ENCODE measurements at regions not wholly inside any gene's neighbourhood (a gene's known extent, or its start where the extent isn't known, plus 50 kb on each side); places are given as distances from the start of the nearest gene placed in this dataset.

DNA sequence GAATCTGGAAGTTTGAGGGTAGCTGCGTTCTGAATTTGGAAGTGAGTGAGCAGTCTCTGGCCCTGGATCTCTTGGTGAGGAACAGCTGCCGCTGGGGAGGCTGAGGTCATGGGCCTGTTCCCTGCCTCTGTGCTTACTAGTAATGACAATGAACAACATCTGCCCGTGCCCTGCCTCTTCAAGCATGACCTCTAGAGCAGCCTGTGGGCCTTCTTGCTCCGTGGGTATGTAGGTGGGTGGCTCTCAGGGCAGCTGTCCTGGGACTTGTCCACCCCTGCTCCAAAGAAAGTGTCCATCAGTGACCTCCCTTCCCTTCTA lies 186.2 kb downstream of the CXCL12 start:
- 67 to 84% methylated on average over 3 to 4 of the region's 4 CpGs for WGBS, 2 donors
- H3K27ac ChIP-seq: peak overlapping the region in 1 of 4 donors; percentile 26
- peak in 1 of 2 donors; percentile 70 for ATAC-seq (ENCODE audit: low FRiP score in 2 of 2)

DNA sequence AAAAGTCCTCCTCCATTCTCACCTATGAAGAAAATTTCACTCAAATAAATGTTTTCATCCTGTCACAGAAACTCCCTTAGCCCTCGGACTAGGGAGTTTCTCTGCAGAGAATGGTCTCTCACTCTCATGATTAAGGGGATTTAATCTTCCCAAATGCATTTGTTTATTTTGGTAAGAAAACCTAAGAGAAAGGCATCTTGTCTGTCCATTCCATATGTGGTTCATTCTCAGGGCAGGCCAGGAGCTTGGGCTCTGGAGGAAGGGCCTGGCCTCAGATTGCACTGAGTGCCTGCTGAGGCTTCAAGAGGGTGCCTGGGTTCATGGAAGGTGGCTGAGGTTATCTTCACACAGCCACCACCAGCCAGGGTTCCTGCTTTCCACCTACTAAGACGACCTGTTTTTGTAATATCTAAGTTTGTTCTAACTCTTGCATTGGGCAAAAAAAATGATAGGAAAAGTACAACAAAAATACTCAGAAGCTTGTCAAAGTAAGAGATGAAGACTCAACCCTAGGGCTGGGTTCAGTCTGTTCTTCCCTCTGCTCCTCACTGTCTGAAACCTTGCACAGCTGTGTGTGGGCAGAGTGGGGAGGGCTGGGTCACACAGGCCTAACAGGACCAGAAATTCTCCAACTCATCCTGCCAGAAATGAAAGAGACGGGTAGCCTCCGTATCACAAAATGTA lies 186.7 kb downstream of the CXCL12 start:
- Histone ChIP-seq H3K36me3 (no peaks in the 10 kb centered on the region), H3K9me3 (no peaks in the 10 kb centered on the region), H3K4me1 (peaks cover 4 to 11% (median 7%) of the 10 kb centered on the region in 4 donors), H3K27ac (peak overlapping the region in 1 of 4 donors; percentile 26), H3K27me3 (no peaks in the 10 kb centered on the region), H3K4me3 (no peak overlapping the region)
- DNase-seq (no peak), ATAC-seq (ENCODE audit: low FRiP score in 2 of 2) (peak in 1 of 2 donors; percentile 69)
- no peak for TF ChIP-seq POLR2A (IDR thresholded peaks at IDR 0.05)
- TF ChIP-seq, protein P1, sequence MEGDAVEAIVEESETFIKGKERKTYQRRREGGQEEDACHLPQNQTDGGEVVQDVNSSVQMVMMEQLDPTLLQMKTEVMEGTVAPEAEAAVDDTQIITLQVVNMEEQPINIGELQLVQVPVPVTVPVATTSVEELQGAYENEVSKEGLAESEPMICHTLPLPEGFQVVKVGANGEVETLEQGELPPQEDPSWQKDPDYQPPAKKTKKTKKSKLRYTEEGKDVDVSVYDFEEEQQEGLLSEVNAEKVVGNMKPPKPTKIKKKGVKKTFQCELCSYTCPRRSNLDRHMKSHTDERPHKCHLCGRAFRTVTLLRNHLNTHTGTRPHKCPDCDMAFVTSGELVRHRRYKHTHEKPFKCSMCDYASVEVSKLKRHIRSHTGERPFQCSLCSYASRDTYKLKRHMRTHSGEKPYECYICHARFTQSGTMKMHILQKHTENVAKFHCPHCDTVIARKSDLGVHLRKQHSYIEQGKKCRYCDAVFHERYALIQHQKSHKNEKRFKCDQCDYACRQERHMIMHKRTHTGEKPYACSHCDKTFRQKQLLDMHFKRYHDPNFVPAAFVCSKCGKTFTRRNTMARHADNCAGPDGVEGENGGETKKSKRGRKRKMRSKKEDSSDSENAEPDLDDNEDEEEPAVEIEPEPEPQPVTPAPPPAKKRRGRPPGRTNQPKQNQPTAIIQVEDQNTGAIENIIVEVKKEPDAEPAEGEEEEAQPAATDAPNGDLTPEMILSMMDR (IDR thresholded peaks at IDR 0.05): no peak
- no peak for TF ChIP-seq POLR2AphosphoS5 (IDR thresholded peaks at IDR 0.05)
- TF ChIP-seq EP300 (IDR thresholded peaks at IDR 0.05): no peak
- 71 to 79% methylated on average over 4 of the region's 4 CpGs for WGBS, 2 donors

More for the DNA sequence above, 186.2 kb downstream of the CXCL12 start:
- no peak overlapping the region for H3K4me3 ChIP-seq
- H3K36me3 ChIP-seq: no peaks in the 10 kb centered on the region
- no peaks in the 10 kb centered on the region for H3K9me3 ChIP-seq
- H3K27me3 ChIP-seq: no peaks in the 10 kb centered on the region
- TF ChIP-seq EP300 (IDR thresholded peaks at IDR 0.05) (no peak), POLR2A (IDR thresholded peaks at IDR 0.05) (no peak), POLR2AphosphoS5 (IDR thresholded peaks at IDR 0.05) (no peak)
- TF ChIP-seq, protein P1 (IDR thresholded peaks at IDR 0.05): no peak
- DNase-seq: no peak
- H3K4me1 ChIP-seq: peaks cover 4 to 11% (median 7%) of the 10 kb centered on the region in 4 donors

DNA sequence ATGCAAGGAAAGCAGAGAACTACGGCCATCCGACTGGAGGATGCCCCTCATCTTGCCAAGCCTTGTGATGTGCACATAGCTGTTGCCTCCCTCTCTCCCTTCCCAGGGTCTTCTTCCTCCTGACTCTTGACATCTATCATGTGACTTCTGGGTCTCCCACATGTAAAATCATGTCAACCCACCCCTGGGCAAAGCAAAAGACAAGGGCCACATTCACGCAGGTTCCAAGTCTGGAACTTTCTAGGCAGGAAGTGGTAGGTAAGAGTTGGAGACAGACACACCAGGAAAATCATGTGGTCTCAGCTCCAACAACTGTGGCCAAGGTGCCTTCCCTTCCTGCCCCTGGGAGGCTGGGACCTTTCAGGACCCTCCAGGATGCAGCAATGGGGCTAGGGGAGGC lies 187.3 kb downstream of the CXCL12 start:
- TF ChIP-seq POLR2A (IDR thresholded peaks at IDR 0.05) (no peak), POLR2AphosphoS5 (IDR thresholded peaks at IDR 0.05) (no peak), EP300 (IDR thresholded peaks at IDR 0.05) (no peak)
- TF ChIP-seq, protein P1 (IDR thresholded peaks at IDR 0.05): no peak
- Histone ChIP-seq H3K4me3 (no peak overlapping the region), H3K36me3 (no peaks in the 10 kb centered on the region), H3K9me3 (no peaks in the 10 kb centered on the region), H3K27me3 (no peaks in the 10 kb centered on the region), H3K27ac (no peak overlapping the region), H3K4me1 (peaks cover 4 to 11% (median 7%) of the 10 kb centered on the region in 4 donors)
- no peak for ATAC-seq (ENCODE audit: low FRiP score in 2 of 2)
- 97 to 100% methylated on average over 3 of the region's 3 CpGs for WGBS, 2 donors
- no peak for DNase-seq

DNA sequence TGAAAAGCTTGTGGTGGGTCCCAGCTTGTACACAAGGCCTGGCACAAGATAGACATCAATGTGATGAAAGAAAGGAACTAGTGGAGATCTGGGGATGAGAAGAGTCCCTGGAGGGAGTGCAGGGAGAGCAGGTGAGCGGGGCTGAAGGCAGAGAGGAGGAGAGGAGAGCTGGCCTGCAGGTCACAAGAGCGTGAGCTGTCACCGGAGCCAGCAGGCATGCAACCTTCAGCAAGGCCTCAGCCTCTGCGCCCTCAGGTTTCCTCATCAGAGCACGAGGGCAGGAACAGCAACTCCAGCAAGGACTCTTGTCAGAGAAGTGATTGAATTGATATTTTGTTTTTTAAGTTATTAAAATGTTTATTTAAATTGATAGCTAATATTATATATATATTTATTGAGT lies 188.6 kb downstream of the CXCL12 start:
- TF ChIP-seq EP300 (IDR thresholded peaks at IDR 0.05): no peak
- TF ChIP-seq POLR2A (IDR thresholded peaks at IDR 0.05): no peak
- TF ChIP-seq, protein P1 (IDR thresholded peaks at IDR 0.05): no peak
- no peak for TF ChIP-seq POLR2AphosphoS5 (IDR thresholded peaks at IDR 0.05)
- no peak overlapping the region for H3K27ac ChIP-seq
- H3K4me3 ChIP-seq: no peak overlapping the region
- H3K27me3 ChIP-seq: no peaks in the 10 kb centered on the region
- 91 to 93% methylated on average over 5 of the region's 5 CpGs for WGBS, 2 donors
- no peaks in the 10 kb centered on the region for H3K9me3 ChIP-seq
- ATAC-seq (ENCODE audit: low FRiP score in 2 of 2) (no peak), DNase-seq (no peak)
- H3K36me3 ChIP-seq: no peaks in the 10 kb centered on the region
- H3K4me1 ChIP-seq: peaks cover 4 to 11% (median 7%) of the 10 kb centered on the region in 4 donors

DNA sequence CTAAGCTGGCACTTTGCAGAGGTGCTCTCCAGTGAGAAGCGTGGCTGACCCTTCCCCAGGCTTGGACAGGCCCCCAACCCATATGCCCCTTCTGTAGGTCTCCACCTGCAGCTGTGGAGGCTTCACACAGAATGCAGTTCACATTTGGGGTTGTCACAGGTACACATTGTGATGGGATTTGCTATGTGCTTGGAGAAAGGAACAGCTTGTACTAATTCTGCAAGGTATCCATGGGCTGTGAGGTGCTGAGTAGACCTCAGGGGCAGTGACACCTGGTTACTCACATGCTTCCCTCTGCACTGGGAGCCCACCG lies 188.9 kb downstream of the CXCL12 start:
- ATAC-seq (ENCODE audit: low FRiP score in 2 of 2): no peak
- Histone ChIP-seq H3K27ac (no peak overlapping the region), H3K4me1 (peaks cover 4 to 11% (median 7%) of the 10 kb centered on the region in 4 donors), H3K27me3 (no peaks in the 10 kb centered on the region), H3K36me3 (no peaks in the 10 kb centered on the region), H3K4me3 (no peak overlapping the region), H3K9me3 (no peaks in the 10 kb centered on the region)
- DNase-seq: no peak
- TF ChIP-seq POLR2AphosphoS5 (IDR thresholded peaks at IDR 0.05): no peak
- TF ChIP-seq, protein P1 (IDR thresholded peaks at IDR 0.05): no peak
- no peak for TF ChIP-seq POLR2A (IDR thresholded peaks at IDR 0.05)
- TF ChIP-seq EP300 (IDR thresholded peaks at IDR 0.05): no peak
- 64 to 81% methylated on average over 2 of the region's 2 CpGs for WGBS, 2 donors
